Spleen (tissue), 11 donors: ENCODE measurements at regions not wholly inside any gene's neighbourhood (a gene's known extent, or its start where the extent isn't known, plus 50 kb on each side); places are given as distances from the start of the nearest gene placed in this dataset.

Experiments used
- DNase-seq: peaks from one replicate; pipeline ENCODE4 v3.0.0-alpha.2; 2020
- H3K27ac ChIP-seq, 8 donors: fragments of 200-600 bp; sonication (generic) in 7 of 8; 1 replicate in 4 of 8; 2 replicates in 4 of 8; pipeline versions ENCODE4 v1.5.0 to v1.8.0; 2016 to 2021; ENCODE audit warnings: inconsistent platforms in 4 of 8, mild to moderate bottlenecking in 4 of 8, moderate library complexity in 1 of 8
- H3K27me3 ChIP-seq, 7 donors: fragments of 200-600 bp; sonication (generic) in 6 of 7; replicated peaks in 1 of 7; 1 replicate in 4 of 7; 2 replicates in 3 of 7; pipeline versions ENCODE4 v1.5.0 to v1.8.0; 2016 to 2021; ENCODE audit warnings: inconsistent platforms in 3 of 7, mild to moderate bottlenecking in 1 of 7
- H3K36me3 ChIP-seq, 6 donors: fragments of 200-600 bp; sonication (generic) in 5 of 6; 1 replicate in 4 of 6; 2 replicates in 2 of 6; pipeline versions ENCODE4 v1.5.0 to v1.8.0; 2016 to 2021; ENCODE audit warnings: inconsistent platforms in 2 of 6
- H3K4me1 ChIP-seq, 6 donors: fragments of 200-600 bp; sonication (generic) in 5 of 6; 1 replicate in 3 of 6; 2 replicates in 3 of 6; pipeline versions ENCODE4 v1.5.0 to v1.8.0; 2016 to 2021; ENCODE audit warnings: inconsistent platforms in 3 of 6
- H3K4me3 ChIP-seq, 8 donors: fragments of 200-600 bp; sonication (generic) in 7 of 8; 1 replicate in 4 of 8; 2 replicates in 4 of 8; pipeline versions ENCODE4 v1.5.0 to v1.8.0; 2016 to 2021; ENCODE audit warnings: inconsistent platforms in 4 of 8, mild to moderate bottlenecking in 4 of 8, moderate library complexity in 2 of 8
- H3K9me3 ChIP-seq, 8 donors: fragments of 200-600 bp; sonication (generic) in 7 of 8; 1 replicate in 4 of 8; 2 replicates in 4 of 8; pipeline versions ENCODE4 v1.5.0 to v1.8.0; 2016 to 2021; ENCODE audit warnings: inconsistent platforms in 4 of 8
- POLR2A ChIP-seq, 3 donors: fragments of 450-650 bp; IDR thresholded peaks; one replicate each; pipeline ENCODE4 v1.5.1; 2017; ENCODE audit warnings: antibody characterized with exemption in 3 of 3, mild to moderate bottlenecking in 1 of 3
- POLR2AphosphoS5 ChIP-seq, 3 donors: sonication (generic); formaldehyde crosslinking; IDR thresholded peaks; one replicate each; pipeline ENCODE4 v1.5.1; 2017; ENCODE audit warnings: antibody characterized with exemption in 3 of 3
- WGBS, 5 donors: extraction: QIAGEN DNeasy Blood & Tissue Kit in 3 of 5; methylation state at CpG; one replicate each; pipeline versions ENCODE4 v1.1.5 to v1.1.7; 2013 to 2018; 5-methylcytosine and 5-hydroxymethylcytosine counted together
- intact Hi-C: fragments of 100-400 bp; cut with DNase I; formaldehyde crosslinking; loops from one replicate; pipeline ENCODE4 v1.15.0; 2023; ENCODE audit warnings: low total_unique reads
- TF ChIP-seq, protein P1 (sequence below), 11 experiments: fragments of 200-600 bp in 7 of 11; fragments of 450-650 bp in 4 of 11; sonication (generic) in 4 of 11; IDR thresholded peaks in 8 of 11; conservative IDR thresholded peaks in 3 of 11; 1 replicate in 7 of 11; 2 replicates in 4 of 11; pipeline versions ENCODE4 v1.4.0 to v1.8.0; 2016 to 2021; ENCODE audit warnings: antibody characterized with exemption in 11 of 11, inconsistent platforms in 4 of 11, mild to moderate bottlenecking in 1 of 11
- donor health status: healthy with polysubstance abuse.
- donor health status: DM: no; HTN: no; CAD: no; lungs with moderate emphysema.
- donor health status: DM: no; HTN: no; CAD: no.
- donor health status: Bipolar disorder and iron deficiency.
- donor health status: healthy.
- donor health status: DM: no; HTN: no; CAD: no.
- donor health status: DM: yes; HTN: yes; CAD: no.

- no peaks in the 10 kb centered on the region for H3K4me1 ChIP-seq
- intact Hi-C loops, result no loop called here
- H3K27ac ChIP-seq, result no peak overlapping the region
- H3K27me3 ChIP-seq, result no peaks in the 10 kb centered on the region
- H3K4me3 ChIP-seq, result no peak overlapping the region
- TF ChIP-seq POLR2A (IDR thresholded peaks at IDR 0.05), result no peak
- TF ChIP-seq, protein P1, sequence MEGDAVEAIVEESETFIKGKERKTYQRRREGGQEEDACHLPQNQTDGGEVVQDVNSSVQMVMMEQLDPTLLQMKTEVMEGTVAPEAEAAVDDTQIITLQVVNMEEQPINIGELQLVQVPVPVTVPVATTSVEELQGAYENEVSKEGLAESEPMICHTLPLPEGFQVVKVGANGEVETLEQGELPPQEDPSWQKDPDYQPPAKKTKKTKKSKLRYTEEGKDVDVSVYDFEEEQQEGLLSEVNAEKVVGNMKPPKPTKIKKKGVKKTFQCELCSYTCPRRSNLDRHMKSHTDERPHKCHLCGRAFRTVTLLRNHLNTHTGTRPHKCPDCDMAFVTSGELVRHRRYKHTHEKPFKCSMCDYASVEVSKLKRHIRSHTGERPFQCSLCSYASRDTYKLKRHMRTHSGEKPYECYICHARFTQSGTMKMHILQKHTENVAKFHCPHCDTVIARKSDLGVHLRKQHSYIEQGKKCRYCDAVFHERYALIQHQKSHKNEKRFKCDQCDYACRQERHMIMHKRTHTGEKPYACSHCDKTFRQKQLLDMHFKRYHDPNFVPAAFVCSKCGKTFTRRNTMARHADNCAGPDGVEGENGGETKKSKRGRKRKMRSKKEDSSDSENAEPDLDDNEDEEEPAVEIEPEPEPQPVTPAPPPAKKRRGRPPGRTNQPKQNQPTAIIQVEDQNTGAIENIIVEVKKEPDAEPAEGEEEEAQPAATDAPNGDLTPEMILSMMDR (IDR thresholded peaks at IDR 0.05 in 8 of 11, conservative IDR thresholded peaks at IDR 0.05 in 3 of 11), result no peak
- TF ChIP-seq POLR2AphosphoS5 (IDR thresholded peaks at IDR 0.05), result no peak
- H3K36me3 ChIP-seq, result no peaks in the 10 kb centered on the region
- no peak for DNase-seq
- peaks cover 0 to 6% (median 0%) of the 10 kb centered on the region in 8 donors for H3K9me3 ChIP-seq
- WGBS, 5 donors, result 72 to 91% (median 84%) methylated on average over 1 of the region's 1 CpG
These were observed 324.1 kb upstream of the CADM2 start for GRCh38 chr3:84634668-84635067.

GRCh38 chr3:84637272-84637671, 321.5 kb upstream of the CADM2 start:
- no peak overlapping the region for H3K4me3 ChIP-seq
- H3K27ac ChIP-seq, result no peak overlapping the region
- 81 to 95% (median 82%) methylated on average over 3 of the region's 3 CpGs for WGBS, 5 donors
- TF ChIP-seq, protein P1 (IDR thresholded peaks at IDR 0.05 in 8 of 11, conservative IDR thresholded peaks at IDR 0.05 in 3 of 11), result no peak
- TF ChIP-seq POLR2AphosphoS5 (IDR thresholded peaks at IDR 0.05), result no peak
- TF ChIP-seq POLR2A (IDR thresholded peaks at IDR 0.05), result no peak
- intact Hi-C loops, result no loop called here
- no peak for DNase-seq
- H3K36me3 ChIP-seq, result no peaks in the 10 kb centered on the region
- H3K27me3 ChIP-seq, result no peaks in the 10 kb centered on the region
- H3K4me1 ChIP-seq, result no peaks in the 10 kb centered on the region
- peaks cover 0 to 6% (median 2%) of the 10 kb centered on the region in 8 donors for H3K9me3 ChIP-seq

DNA sequence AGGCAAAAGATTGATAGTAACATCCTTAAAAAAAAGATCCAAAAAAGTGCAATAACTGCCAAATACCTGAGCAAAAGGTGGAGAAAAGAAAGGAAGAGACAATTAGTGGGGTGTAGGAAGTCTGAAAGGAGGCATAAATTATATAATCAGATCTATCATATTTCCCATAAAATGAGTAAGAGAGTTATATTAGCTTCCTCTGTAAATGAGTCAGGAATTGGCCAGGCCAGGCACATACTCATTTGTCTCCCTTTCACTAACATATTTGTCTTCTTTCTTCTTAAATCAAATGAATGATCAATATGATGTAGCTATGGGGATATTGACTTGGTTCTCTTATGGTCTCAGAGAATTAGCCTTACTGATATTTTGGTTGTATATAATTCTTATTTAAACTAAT, 292.3 kb upstream of the CADM2 start:
- Histone ChIP-seq H3K36me3 (no peaks in the 10 kb centered on the region), H3K27ac (no peak overlapping the region), H3K9me3 (peaks cover 0 to 7% (median 0%) of the 10 kb centered on the region in 8 donors), H3K4me3 (no peak overlapping the region), H3K4me1 (no peaks in the 10 kb centered on the region), H3K27me3 (no peaks in the 10 kb centered on the region)
- DNase-seq, result no peak
- TF ChIP-seq, protein P1 (IDR thresholded peaks at IDR 0.05 in 8 of 11, conservative IDR thresholded peaks at IDR 0.05 in 3 of 11), result no peak
- TF ChIP-seq POLR2AphosphoS5 (IDR thresholded peaks at IDR 0.05) (no peak), POLR2A (IDR thresholded peaks at IDR 0.05) (no peak)
- intact Hi-C loops, result no loop called here

DNA sequence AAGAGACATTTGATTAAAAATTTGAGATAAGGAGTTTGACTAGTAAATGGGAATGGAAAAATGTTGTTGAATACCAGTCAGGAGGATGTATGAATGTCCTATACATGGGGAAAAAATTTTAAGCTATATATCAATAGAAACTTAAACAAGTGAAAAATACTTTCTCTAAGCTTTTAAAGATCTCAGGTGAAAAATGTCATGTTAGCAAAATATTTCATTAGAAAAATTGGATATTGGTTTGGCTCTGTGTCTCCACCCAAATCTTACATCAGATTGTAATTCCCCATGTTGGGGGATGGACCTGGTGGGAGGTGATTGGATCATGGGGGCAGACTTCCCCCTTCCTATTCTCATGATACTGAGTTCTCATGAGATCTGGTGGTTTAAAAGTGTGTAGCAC, 279.6 kb upstream of the CADM2 start:
- no peak overlapping the region for H3K27ac ChIP-seq
- no peak overlapping the region for H3K4me3 ChIP-seq
- TF ChIP-seq POLR2A (IDR thresholded peaks at IDR 0.05) (no peak), POLR2AphosphoS5 (IDR thresholded peaks at IDR 0.05) (no peak)
- TF ChIP-seq, protein P1 (IDR thresholded peaks at IDR 0.05 in 8 of 11, conservative IDR thresholded peaks at IDR 0.05 in 3 of 11), result no peak
- intact Hi-C loops, result no loop called here
- H3K36me3 ChIP-seq, result no peaks in the 10 kb centered on the region
- DNase-seq, result no peak
- H3K9me3 ChIP-seq, result no peaks in the 10 kb centered on the region
- no peaks in the 10 kb centered on the region for H3K27me3 ChIP-seq
- H3K4me1 ChIP-seq, result no peaks in the 10 kb centered on the region
